Loucy (cell line): ENCODE measurements at regions not wholly inside any gene's neighbourhood (a gene's known extent, or its start where the extent isn't known, plus 50 kb on each side); places are given as distances from the start of the nearest gene placed in this dataset.

Source experiments
- CTCF ChIP-seq: fragments of 200-600 bp; sonication (generic); conservative IDR thresholded peaks from 2 replicates; pipeline ENCODE4 v1.5.1; 2014; ENCODE audit warnings: mild to moderate bottlenecking, antibody characterized with exemption, low read length
- EZH2phosphoT487 ChIP-seq: fragments of 200-600 bp; IDR thresholded peaks from 2 replicates; pipeline ENCODE4 v1.6.1; 2018; ENCODE audit warnings: antibody characterized with exemption, mild to moderate bottlenecking, moderate library complexity, borderline replicate concordance

DNA sequence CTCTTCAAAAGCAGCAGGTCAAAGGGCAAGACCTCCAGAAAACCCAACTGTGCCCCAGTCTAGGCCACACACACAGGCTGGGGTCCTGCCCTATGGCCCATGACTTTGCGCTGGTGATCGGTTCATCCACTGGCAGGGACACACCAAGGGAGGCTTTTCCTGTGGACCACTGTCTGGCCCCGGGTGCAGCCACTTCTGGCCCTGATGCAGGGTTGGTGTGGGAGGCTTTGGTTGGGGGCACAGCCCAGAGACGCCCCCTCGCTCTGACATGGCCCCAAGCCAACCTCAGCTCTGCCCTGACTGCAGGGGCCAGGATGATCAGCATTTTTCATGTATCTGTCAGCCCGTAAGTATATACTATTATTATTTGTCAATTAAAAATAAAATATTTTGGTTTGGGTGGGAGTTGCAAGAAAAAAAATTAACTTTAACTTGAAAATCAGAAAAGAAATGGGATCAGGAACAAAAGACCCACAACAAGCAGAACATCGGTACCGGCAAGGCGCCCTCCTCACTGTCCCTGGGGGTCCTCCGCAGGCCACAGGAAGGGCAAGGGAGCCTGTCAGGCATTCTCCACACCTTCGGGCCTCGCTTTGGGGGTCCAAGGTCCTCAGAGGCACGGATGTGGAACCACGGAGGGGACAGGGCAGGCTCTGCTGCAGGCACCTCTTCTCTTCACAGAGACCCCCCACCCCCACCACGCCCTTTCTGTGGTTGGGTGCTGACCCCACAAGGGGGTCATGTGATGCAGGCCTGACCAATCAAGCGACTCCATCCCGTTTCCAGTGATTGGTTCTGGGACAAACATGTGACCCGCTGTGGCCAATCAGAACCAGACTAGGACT, 181.5 kb upstream of the SFSWAP start:
- TF ChIP-seq CTCF (no peak), EZH2phosphoT487 (no peak)
